A673 (cell line): ENCODE measurements at regions not wholly inside any gene's neighbourhood (a gene's known extent, or its start where the extent isn't known, plus 50 kb on each side); places are given as distances from the start of the nearest gene placed in this dataset.

Experiments used
- EZH2 ChIP-seq: fragments of 200-600 bp; sonication (generic); IDR thresholded peaks from 2 replicates; pipeline ENCODE4 v1.6.1; 2017; ENCODE audit warnings: borderline replicate concordance, low read depth, mild to moderate bottlenecking, mixed read lengths, antibody characterized with exemption, low read length; ENCODE audit not compliant: poor library complexity, severe bottlenecking
- TF ChIP-seq, protein P1 (sequence below): fragments of 300-800, 200-600 bp; sonication (generic); conservative IDR thresholded peaks from 2 replicates; pipeline ENCODE4 v1.5.1; 2017; ENCODE audit warnings: low read depth, mild to moderate bottlenecking, antibody characterized with exemption, low read length, moderate library complexity, mixed read lengths

DNA sequence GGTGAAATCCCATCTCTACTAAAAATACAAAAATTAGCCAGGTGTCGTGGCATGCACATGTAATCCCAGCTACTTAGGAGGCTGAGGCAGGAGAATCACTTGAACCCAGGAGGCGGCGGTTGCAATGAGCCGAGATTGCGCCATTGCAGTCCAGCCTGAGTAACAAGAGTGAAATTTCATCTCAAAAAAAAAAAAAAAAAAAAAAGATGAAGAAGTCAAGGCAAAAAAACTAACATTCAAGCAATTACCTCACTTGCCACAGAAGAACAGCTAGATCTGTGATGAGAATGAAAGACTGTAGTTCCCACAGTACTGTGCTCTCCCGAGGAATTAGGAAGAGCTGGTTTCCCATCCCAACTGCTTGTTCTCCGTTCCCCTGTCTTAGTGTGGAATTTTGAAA lies 144.7 kb upstream of the ECI2 start:
- TF ChIP-seq, protein P1, sequence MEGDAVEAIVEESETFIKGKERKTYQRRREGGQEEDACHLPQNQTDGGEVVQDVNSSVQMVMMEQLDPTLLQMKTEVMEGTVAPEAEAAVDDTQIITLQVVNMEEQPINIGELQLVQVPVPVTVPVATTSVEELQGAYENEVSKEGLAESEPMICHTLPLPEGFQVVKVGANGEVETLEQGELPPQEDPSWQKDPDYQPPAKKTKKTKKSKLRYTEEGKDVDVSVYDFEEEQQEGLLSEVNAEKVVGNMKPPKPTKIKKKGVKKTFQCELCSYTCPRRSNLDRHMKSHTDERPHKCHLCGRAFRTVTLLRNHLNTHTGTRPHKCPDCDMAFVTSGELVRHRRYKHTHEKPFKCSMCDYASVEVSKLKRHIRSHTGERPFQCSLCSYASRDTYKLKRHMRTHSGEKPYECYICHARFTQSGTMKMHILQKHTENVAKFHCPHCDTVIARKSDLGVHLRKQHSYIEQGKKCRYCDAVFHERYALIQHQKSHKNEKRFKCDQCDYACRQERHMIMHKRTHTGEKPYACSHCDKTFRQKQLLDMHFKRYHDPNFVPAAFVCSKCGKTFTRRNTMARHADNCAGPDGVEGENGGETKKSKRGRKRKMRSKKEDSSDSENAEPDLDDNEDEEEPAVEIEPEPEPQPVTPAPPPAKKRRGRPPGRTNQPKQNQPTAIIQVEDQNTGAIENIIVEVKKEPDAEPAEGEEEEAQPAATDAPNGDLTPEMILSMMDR, result no peak
- TF ChIP-seq EZH2, result no peak
